ENCODE measurements at regions not wholly inside any gene's neighbourhood (a gene's known extent, or its start where the extent isn't known, plus 50 kb on each side); places are given as distances from the start of the nearest gene placed in this dataset.

DNA sequence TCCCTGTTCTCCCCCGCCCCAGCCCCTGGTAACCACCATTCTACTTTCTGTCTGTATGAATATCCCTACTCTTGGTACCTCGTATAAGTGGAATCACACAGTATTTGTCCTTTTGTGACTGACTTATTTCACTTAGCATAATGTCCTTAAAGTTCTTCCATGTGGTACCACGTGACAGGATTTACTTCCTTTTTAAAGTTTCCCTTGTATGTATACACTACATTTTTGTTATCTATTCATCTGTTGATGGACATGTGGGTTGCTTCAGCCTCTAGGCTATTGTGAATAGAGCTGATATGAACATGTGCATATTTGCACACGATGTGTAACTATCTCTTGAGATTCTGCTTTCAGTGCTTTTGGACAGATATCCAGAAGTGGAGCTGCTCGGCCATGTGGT lies 59.6 kb upstream of the GJB6 start:
- no peaks in the 10 kb centered on the region for H3K9me3 ChIP-seq
- peaks cover 0 to 4% (median 0%) of the 10 kb centered on the region in 3 donors for H3K27me3 ChIP-seq
- DNase-seq = no peak
- TF ChIP-seq EP300 (IDR thresholded peaks at IDR 0.05) (no peak), POLR2AphosphoS5 (IDR thresholded peaks at IDR 0.05) (no peak), POLR2A (IDR thresholded peaks at IDR 0.05) (no peak)
- TF ChIP-seq, protein P1, sequence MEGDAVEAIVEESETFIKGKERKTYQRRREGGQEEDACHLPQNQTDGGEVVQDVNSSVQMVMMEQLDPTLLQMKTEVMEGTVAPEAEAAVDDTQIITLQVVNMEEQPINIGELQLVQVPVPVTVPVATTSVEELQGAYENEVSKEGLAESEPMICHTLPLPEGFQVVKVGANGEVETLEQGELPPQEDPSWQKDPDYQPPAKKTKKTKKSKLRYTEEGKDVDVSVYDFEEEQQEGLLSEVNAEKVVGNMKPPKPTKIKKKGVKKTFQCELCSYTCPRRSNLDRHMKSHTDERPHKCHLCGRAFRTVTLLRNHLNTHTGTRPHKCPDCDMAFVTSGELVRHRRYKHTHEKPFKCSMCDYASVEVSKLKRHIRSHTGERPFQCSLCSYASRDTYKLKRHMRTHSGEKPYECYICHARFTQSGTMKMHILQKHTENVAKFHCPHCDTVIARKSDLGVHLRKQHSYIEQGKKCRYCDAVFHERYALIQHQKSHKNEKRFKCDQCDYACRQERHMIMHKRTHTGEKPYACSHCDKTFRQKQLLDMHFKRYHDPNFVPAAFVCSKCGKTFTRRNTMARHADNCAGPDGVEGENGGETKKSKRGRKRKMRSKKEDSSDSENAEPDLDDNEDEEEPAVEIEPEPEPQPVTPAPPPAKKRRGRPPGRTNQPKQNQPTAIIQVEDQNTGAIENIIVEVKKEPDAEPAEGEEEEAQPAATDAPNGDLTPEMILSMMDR (IDR thresholded peaks at IDR 0.05) = no peak
- H3K27ac ChIP-seq = no peak overlapping the region
- no peaks in the 10 kb centered on the region for H3K36me3 ChIP-seq
- no peaks in the 10 kb centered on the region for H3K4me1 ChIP-seq
- no peak overlapping the region for H3K4me3 ChIP-seq
- intact Hi-C loops (cut with DNase I) = no loop called here
- WGBS, 2 donors = 75 to 84% methylated on average over 5 of the region's 5 CpGs

DNA sequence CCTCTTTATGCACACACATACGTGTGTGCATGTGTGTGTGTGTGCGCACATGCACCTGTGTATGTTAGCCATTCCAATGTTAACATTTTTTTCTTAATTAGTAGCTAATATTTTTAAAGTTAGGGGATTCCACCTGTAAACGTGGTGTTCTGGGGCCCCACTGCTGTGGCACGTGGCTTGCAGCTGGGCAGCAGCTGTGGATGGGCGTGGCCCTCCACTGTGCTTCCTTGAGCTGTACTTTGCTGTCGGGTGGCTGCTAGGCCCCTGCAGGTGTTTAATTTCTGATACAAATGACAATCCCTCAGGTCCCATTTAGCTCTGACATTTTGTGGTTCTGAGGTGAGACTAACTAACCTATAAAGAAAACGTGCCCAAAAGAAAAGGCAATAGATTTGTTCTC lies 58.9 kb upstream of the GJB6 start:
- intact Hi-C loops (cut with DNase I) = no loop called here
- Histone ChIP-seq H3K27ac (no peak overlapping the region), H3K27me3 (peaks cover 0 to 4% (median 0%) of the 10 kb centered on the region in 3 donors), H3K36me3 (no peaks in the 10 kb centered on the region), H3K4me3 (no peak overlapping the region), H3K9me3 (peaks cover 0 to 4% (median 3%) of the 10 kb centered on the region in 4 donors), H3K4me1 (no peaks in the 10 kb centered on the region)
- WGBS, 2 donors = 38 to 58% methylated on average over 6 to 7 of the region's 7 CpGs
- TF ChIP-seq POLR2A (IDR thresholded peaks at IDR 0.05) (no peak), POLR2AphosphoS5 (IDR thresholded peaks at IDR 0.05) (no peak), EP300 (IDR thresholded peaks at IDR 0.05) (no peak)
- TF ChIP-seq, protein P1 (IDR thresholded peaks at IDR 0.05) = no peak
- no peak for DNase-seq

DNA sequence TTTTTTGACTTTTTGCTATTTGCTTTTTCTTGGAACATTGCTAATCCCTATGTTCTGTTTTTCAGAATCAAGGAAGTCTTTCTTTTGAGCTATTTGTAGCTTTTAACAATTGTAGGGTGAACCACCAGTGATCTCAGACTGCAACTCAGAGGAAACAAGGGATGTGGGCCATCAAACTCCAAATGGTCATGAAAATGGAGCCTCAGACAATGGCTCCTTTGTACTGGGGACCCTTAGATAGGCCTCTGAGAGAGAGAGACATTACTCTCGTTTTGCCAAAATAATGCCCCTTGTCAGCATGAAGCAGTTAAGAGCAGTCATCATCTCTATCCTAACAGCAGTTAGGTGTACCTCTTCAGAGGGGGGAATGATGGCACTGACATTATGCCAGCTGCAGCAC lies 56.4 kb upstream of the GJB6 start:
- Histone ChIP-seq H3K36me3 (no peaks in the 10 kb centered on the region), H3K4me1 (no peaks in the 10 kb centered on the region), H3K4me3 (no peak overlapping the region), H3K9me3 (peaks cover 2 to 27% (median 20%) of the 10 kb centered on the region in 4 donors), H3K27me3 (no peaks in the 10 kb centered on the region), H3K27ac (no peak overlapping the region)
- intact Hi-C loops (cut with DNase I) = no loop called here
- DNase-seq = no peak
- 21 to 52% methylated on average over 1 of the region's 1 CpG for WGBS, 2 donors
- no peak for TF ChIP-seq POLR2AphosphoS5 (IDR thresholded peaks at IDR 0.05)
- no peak for TF ChIP-seq POLR2A (IDR thresholded peaks at IDR 0.05)
- TF ChIP-seq, protein P1 (IDR thresholded peaks at IDR 0.05) = no peak
- no peak for TF ChIP-seq EP300 (IDR thresholded peaks at IDR 0.05)

DNA sequence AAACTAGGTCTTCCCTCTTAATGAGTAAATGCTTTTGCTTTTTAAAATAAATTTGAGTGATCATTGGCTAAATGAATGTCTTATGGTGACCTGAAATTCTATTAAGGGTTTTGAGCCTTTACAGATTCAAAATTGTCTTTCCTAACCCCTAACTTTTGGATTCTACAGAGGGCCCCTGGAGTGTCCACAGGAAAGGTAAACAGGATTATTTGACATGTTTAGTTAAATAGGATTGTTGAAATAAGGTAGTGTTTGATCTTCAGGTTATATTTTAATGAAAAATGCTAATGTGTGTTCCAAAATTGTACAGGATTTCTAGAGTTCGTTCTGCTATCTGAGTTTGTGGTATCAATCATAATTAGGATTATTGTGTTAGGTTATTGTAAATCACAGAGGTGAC lies 55.9 kb upstream of the GJB6 start:
- 38 to 74% methylated on average over 1 of the region's 1 CpG for WGBS, 2 donors
- H3K36me3 ChIP-seq = no peaks in the 10 kb centered on the region
- no peaks in the 10 kb centered on the region for H3K27me3 ChIP-seq
- no peak overlapping the region for H3K27ac ChIP-seq
- no peak for DNase-seq
- no peak overlapping the region for H3K4me3 ChIP-seq
- intact Hi-C loops (cut with DNase I) = no loop called here
- H3K4me1 ChIP-seq = no peaks in the 10 kb centered on the region
- TF ChIP-seq POLR2A (IDR thresholded peaks at IDR 0.05) (no peak), POLR2AphosphoS5 (IDR thresholded peaks at IDR 0.05) (no peak), EP300 (IDR thresholded peaks at IDR 0.05) (no peak)
- TF ChIP-seq, protein P1 (IDR thresholded peaks at IDR 0.05) = no peak
- H3K9me3 ChIP-seq = peaks cover 2 to 33% (median 23%) of the 10 kb centered on the region in 4 donors

DNA sequence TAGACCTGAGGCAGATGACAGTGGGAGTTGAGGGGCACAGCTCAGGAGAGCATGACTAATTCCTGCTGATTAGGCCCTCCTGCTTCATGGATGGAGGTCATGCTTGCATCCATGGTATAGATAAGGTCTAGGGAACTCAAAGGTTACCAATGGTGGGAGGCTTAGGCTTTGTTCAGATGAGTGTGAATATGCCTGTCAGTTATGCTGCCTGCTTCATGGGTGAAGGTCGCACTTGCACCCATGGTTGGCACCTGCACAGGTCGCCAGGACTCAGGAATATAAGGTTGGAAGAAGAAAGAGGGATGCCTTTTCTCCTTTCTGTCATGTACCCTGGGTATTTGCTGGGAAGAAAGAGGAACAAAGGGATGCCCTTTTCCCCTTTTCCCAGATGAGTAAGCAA lies 53.4 kb upstream of the GJB6 start:
- WGBS, 2 donors = 92 to 93% methylated on average over 2 of the region's 2 CpGs
- DNase-seq = no peak
- no peaks in the 10 kb centered on the region for H3K36me3 ChIP-seq
- no peak overlapping the region for H3K4me3 ChIP-seq
- peaks cover 2 to 42% (median 26%) of the 10 kb centered on the region in 4 donors for H3K9me3 ChIP-seq
- no peaks in the 10 kb centered on the region for H3K27me3 ChIP-seq
- H3K4me1 ChIP-seq = no peaks in the 10 kb centered on the region
- intact Hi-C loops (cut with DNase I) = no loop called here
- TF ChIP-seq EP300 (IDR thresholded peaks at IDR 0.05) (no peak), POLR2A (IDR thresholded peaks at IDR 0.05) (no peak), POLR2AphosphoS5 (IDR thresholded peaks at IDR 0.05) (no peak)
- TF ChIP-seq, protein P1 (IDR thresholded peaks at IDR 0.05) = no peak
- no peak overlapping the region for H3K27ac ChIP-seq
